Psoas muscle (tissue), 7 donors: ENCODE measurements at regions not wholly inside any gene's neighbourhood (a gene's known extent, or its start where the extent isn't known, plus 50 kb on each side); places are given as distances from the start of the nearest gene placed in this dataset.
"Not testable (repeated sequence)": the region's sequence is repeated elsewhere in the genome, so short reads cannot be mapped to it uniquely, and the experiment has no call there.

Experiments
- ATAC-seq, 4 donors: fragments of 200-7000 bp; cut with Tn5 transposase; one replicate each; pipeline ENCODE4 v1.9.1; 2020; ENCODE audit warnings: moderate library complexity in 3 of 4, mild to moderate bottlenecking in 2 of 4
- DNase-seq, 2 donors: peaks; one replicate each; pipeline ENCODE4 v3.0.0-alpha.2; 2020
- H3K27ac ChIP-seq: fragments of 200-600 bp; one replicate; pipeline ENCODE4 v1.8.0; 2022
- H3K27me3 ChIP-seq, 3 donors: fragments of 200-600 bp in 1 of 3; one replicate each; pipeline versions ENCODE4 v1.6.1 to v1.8.0; 2013 to 2022; ENCODE audit warnings: low read length in 2 of 3, mild to moderate bottlenecking in 2 of 3, moderate library complexity in 1 of 3; ENCODE audit not compliant: insufficient read depth in 3 of 3
- H3K36me3 ChIP-seq, 2 donors: fragments of 200-600 bp in 1 of 2; one replicate each; pipeline versions ENCODE4 v1.6.1 to v1.8.0; 2013 to 2022; ENCODE audit warnings: low read depth in 1 of 2, mild to moderate bottlenecking in 1 of 2, moderate library complexity in 1 of 2; ENCODE audit not compliant: insufficient read depth in 1 of 2
- H3K4me1 ChIP-seq: fragments of 200-600 bp; one replicate; pipeline ENCODE4 v1.8.0; 2022
- H3K4me3 ChIP-seq: fragments of 200-600 bp; one replicate; pipeline ENCODE4 v1.8.0; 2022; ENCODE audit warnings: mild to moderate bottlenecking
- H3K9me3 ChIP-seq: fragments of 200-600 bp; one replicate; pipeline ENCODE4 v1.8.0; 2022
- WGBS, 3 donors: extraction: QIAGEN DNeasy Blood & Tissue Kit; methylation state at CpG; one replicate each; pipeline versions ENCODE4 v1.1.6 to v1.1.7; 2013; 5-methylcytosine and 5-hydroxymethylcytosine counted together
- intact Hi-C, 2 donors: fragments of 100-400 bp; cut with DNase I; formaldehyde crosslinking; loops; one replicate each; pipeline versions ENCODE4 v1.11.0 to v1.14.2; 2022
- TF ChIP-seq, protein P1 (sequence below): fragments of 200-600 bp; IDR thresholded peaks from one replicate; pipeline ENCODE4 v1.8.0; 2022; ENCODE audit warnings: antibody characterized with exemption
- donor health status: healthy with polysubstance abuse.
- donor health status: DM: no; HTN: no; CAD: no; lungs with moderate emphysema.
- donor health status: Bipolar disorder and iron deficiency.
- donor health status: healthy.
- donor health status: DM: yes; HTN: yes; CAD: no.
- donor health status: DM: no; HTN: no; CAD: no.
- donor health status: DM: yes; HTN: yes; CAD: no.

DNA sequence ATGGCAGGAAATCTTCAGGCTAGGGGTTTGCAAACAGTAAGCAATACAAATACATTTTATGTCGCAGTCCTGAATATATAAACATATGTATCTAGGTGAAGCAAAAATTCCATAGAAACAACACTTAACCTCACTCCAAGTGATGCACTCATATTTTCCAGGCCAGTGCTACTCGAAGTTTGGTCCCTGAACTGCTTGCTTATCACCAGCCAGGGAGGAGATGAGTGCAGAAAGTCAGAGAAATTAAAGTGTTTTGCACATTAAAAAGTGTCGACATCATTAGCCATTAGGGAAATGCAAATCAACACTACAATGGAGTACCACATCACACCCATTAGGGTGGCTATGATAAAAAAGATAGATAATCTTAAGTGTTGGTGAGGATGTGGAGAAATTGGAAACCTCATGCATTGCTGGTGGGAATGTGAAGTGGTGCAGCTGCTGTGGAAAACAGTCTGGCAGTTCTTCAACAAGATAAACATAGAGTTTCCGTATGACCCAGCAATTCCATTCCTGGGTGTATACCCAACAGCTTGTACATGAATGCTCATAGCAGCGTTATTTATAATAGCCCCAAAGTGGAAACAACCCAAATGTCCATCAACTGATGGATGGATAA lies 70.5 kb upstream of the CSF1 start:
- Histone ChIP-seq H3K27ac (no peak overlapping the region), H3K27me3 (no peaks in the 10 kb centered on the region), H3K4me1 (no peaks in the 10 kb centered on the region), H3K4me3 (no peak overlapping the region), H3K36me3 (no peaks in the 10 kb centered on the region), H3K9me3 (no peaks in the 10 kb centered on the region)
- ATAC-seq (no peak), DNase-seq (no peak)
- TF ChIP-seq, protein P1, sequence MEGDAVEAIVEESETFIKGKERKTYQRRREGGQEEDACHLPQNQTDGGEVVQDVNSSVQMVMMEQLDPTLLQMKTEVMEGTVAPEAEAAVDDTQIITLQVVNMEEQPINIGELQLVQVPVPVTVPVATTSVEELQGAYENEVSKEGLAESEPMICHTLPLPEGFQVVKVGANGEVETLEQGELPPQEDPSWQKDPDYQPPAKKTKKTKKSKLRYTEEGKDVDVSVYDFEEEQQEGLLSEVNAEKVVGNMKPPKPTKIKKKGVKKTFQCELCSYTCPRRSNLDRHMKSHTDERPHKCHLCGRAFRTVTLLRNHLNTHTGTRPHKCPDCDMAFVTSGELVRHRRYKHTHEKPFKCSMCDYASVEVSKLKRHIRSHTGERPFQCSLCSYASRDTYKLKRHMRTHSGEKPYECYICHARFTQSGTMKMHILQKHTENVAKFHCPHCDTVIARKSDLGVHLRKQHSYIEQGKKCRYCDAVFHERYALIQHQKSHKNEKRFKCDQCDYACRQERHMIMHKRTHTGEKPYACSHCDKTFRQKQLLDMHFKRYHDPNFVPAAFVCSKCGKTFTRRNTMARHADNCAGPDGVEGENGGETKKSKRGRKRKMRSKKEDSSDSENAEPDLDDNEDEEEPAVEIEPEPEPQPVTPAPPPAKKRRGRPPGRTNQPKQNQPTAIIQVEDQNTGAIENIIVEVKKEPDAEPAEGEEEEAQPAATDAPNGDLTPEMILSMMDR, result no peak
- WGBS, 3 donors, result 70 to 71% (median 70%) methylated on average over 5 of the region's 5 CpGs
- intact Hi-C loops, result no loop called here

DNA sequence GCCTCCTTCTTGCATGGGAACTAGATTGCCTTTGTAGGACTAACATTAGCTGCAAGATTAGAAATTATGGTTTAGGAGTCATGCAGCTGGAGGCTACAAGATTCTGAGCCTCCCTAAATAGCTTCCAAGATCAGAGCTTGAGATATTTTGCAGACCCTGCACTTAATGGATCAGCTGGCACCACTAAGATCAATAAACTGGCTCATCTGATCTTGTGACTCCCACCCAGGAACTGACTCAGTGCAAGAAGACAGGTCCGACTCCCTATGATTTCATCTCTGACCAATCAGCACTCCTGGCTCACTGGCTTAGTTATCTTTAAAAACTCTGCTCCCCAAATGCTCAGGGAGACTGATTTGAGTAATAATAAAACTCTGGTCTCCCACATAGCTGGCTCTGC lies 71.4 kb upstream of the CSF1 start:
- H3K27me3 ChIP-seq, DNase-seq, H3K9me3 ChIP-seq, H3K4me1 ChIP-seq, H3K27ac ChIP-seq, ATAC-seq, intact Hi-C loops, H3K4me3 ChIP-seq, H3K36me3 ChIP-seq: not testable (repeated sequence)
- 81 to 92% (median 91%) methylated on average over 1 of the region's 1 CpG for WGBS, 3 donors

DNA sequence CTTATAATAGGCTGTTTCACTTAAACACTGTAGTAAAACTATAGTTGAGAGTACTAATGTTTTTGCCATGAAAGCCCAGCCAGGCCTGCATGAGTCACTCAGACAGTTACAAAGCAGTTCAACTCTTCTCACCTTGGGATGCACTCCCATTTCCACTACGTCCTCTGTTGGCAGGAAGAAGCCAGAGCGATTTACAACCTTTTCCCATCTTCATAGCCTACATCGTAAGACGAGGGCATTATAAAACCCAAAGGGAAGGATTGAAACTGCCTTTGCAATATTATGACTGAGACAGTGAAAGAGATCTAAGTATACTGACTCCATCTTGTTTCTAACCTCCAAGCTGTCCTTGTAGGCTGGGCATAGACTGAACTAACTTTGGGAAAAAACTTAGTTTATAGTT lies 71.8 kb upstream of the CSF1 start:
- H3K4me3 ChIP-seq, result no peak overlapping the region
- intact Hi-C loops, result no loop called here
- ATAC-seq, result no peak
- no peaks in the 10 kb centered on the region for H3K4me1 ChIP-seq
- TF ChIP-seq, protein P1, result no peak
- 75 to 78% (median 76%) methylated on average over 4 of the region's 4 CpGs for WGBS, 3 donors
- H3K36me3 ChIP-seq, result no peaks in the 10 kb centered on the region
- no peaks in the 10 kb centered on the region for H3K27me3 ChIP-seq
- H3K9me3 ChIP-seq, result no peaks in the 10 kb centered on the region
- H3K27ac ChIP-seq, result no peak overlapping the region
- no peak for DNase-seq

DNA sequence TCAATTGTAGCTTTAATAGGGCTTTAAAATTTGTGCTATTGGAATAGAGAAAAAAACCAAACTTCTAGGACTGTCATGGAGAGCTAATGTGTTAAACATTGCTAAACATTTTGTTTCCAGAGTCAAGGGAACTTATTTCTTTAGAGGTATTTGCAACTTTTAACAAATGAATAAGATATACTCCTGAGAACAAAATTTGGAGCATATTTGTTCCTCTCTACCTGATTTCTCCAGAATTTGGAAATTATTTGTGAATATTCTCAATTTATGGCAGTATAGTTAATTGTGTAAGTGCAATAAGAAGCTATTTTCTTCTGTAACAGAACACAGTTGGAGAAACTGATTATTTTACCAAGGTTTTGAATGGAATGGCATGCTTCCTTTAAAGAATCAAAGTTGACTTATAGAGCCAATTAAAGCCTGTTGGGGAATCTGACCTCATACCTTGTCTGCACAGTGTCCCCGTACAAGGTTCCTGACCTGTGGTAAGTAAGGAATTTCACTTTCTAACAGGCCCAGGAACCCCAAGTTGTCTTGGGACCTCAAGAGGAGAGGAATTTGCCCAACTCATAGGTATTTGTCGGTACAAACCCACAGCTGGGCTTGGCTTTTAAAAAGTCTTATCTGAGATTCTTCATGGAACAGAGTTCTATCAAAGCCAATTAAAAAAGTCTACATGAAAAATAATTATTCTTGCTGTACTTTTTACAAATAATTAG lies 72.6 kb upstream of the CSF1 start:
- H3K4me3 ChIP-seq, result no peak overlapping the region
- TF ChIP-seq, protein P1, result no peak
- H3K27me3 ChIP-seq, result no peaks in the 10 kb centered on the region
- H3K9me3 ChIP-seq, result no peaks in the 10 kb centered on the region
- DNase-seq (no peak), ATAC-seq (no peak)
- WGBS, 3 donors, result 88 to 91% (median 89%) methylated on average over 2 of the region's 2 CpGs
- H3K27ac ChIP-seq, result no peak overlapping the region
- intact Hi-C loops, result no loop called here
- H3K36me3 ChIP-seq, result no peaks in the 10 kb centered on the region
- H3K4me1 ChIP-seq, result no peaks in the 10 kb centered on the region

DNA sequence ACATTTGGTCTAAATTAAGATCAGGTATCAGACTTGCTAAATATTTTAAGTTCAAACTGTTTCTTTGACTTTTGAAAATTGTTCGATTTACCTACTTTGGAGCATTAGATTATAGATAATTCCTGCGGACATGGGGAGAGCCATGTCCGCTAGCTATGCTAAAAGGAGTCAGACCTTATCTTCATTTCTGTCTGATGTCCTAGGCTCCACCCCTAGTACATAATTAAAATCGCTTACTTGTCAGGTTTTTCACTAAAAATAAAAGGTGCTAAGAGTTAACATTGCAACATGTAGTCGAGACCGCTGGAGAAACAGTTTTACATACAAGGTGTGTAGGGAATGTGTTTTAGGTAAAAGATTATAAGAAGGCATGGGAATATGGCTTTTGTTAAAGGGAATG lies 71.9 kb upstream of the EPS8L3 start:
- H3K4me3 ChIP-seq, H3K4me1 ChIP-seq, ATAC-seq, H3K36me3 ChIP-seq, H3K27me3 ChIP-seq, H3K9me3 ChIP-seq, intact Hi-C loops, H3K27ac ChIP-seq, DNase-seq: not testable (repeated sequence)
- WGBS, 3 donors, result 94 to 97% (median 96%) methylated on average over 6 of the region's 6 CpGs

DNA sequence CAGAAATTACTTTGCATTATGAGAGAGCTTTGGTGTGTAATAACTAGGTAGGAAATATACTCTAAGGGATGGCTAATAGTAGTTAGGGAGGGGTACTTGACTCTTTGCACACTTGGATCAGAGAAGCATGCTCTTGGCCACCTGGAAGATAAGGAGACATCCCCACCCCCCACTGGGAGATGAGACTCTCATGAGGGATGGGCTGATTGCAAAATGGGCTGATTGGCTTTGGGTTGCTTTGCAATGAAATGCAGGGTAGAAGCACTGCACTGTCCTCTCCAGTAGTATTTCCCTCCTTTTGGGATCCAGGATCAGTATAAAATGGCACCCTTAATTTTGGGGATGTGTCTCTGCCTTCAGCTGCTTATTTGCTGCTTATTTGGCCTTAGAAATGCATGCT lies 71.2 kb upstream of the EPS8L3 start:
- H3K4me1 ChIP-seq, result no peaks in the 10 kb centered on the region
- intact Hi-C loops, result no loop called here
- H3K27me3 ChIP-seq, result no peaks in the 10 kb centered on the region
- H3K36me3 ChIP-seq, result no peaks in the 10 kb centered on the region
- no peak overlapping the region for H3K4me3 ChIP-seq
- DNase-seq (no peak), ATAC-seq (no peak)
- TF ChIP-seq, protein P1, result no peak
- H3K27ac ChIP-seq, result no peak overlapping the region
- H3K9me3 ChIP-seq, result no peaks in the 10 kb centered on the region
